Astrocyte (in vitro differentiated cells and primary cell): ENCODE measurements at regions not wholly inside any gene's neighbourhood (a gene's known extent, or its start where the extent isn't known, plus 50 kb on each side); places are given as distances from the start of the nearest gene placed in this dataset.

Experiments
- CTCF ChIP-seq: IDR thresholded peaks from 2 replicates; pipeline ENCODE4 v1.5.1; 2011; ENCODE audit warnings: low read depth, mild to moderate bottlenecking, inconsistent platforms, low read length, moderate library complexity; ENCODE audit not compliant: insufficient read depth
- EZH2 ChIP-seq: IDR thresholded peaks from 2 replicates; pipeline ENCODE4 v1.6.1; 2012; ENCODE audit warnings: mild to moderate bottlenecking, low read length, inconsistent platforms; ENCODE audit not compliant: insufficient read depth

DNA sequence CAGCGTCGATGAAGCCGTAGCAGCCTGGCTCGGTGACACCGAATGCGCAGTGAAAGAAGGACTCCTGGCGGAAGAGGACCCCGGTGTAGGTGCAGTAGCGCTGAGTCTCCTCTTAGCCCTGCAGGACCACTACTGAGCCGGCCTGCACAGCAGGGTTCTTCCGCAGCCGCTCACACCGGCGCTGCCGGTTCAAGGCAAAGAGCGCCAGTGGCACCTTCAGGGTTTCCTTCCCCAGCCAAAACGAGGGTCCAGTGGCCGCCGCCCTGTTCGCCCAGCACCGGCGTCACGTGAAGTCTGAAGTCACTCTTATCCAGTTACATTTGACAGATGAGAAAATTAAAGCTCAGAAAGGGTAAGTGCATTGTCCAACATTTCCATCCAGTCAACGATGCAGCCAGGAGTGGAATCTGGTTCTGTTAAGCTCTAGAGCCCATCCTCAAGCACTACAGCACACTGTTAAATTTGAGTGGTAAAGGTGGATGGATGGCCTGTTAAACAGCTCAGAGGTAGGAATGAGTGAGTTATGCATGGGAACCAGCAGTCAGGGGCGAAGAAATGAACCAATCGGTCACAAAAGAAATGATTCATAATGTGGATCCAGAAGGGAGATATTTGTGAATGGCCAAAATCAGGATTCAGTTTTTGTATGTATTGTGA, 50.2 kb upstream of the SMIM36 start:
- TF ChIP-seq CTCF (no peak), EZH2 (no peak)
